Panc1 (cell line): ENCODE measurements at regions not wholly inside any gene's neighbourhood (a gene's known extent, or its start where the extent isn't known, plus 50 kb on each side); places are given as distances from the start of the nearest gene placed in this dataset.

Experiments used
- CTCF ChIP-seq: fragments of 450-650 bp; IDR thresholded peaks from 2 replicates; pipeline ENCODE4 v1.5.1; 2017; ENCODE audit warnings: mild to moderate bottlenecking
- POLR2AphosphoS5 ChIP-seq: IDR thresholded peaks from 2 replicates; pipeline ENCODE4 v1.6.1; 2012; ENCODE audit warnings: mild to moderate bottlenecking, low read depth, low read length, moderate library complexity
- SIN3A ChIP-seq: IDR thresholded peaks from 2 replicates; pipeline ENCODE4 v1.6.1; 2012; ENCODE audit warnings: low read depth, mild to moderate bottlenecking, low read length, moderate library complexity, borderline replicate concordance; ENCODE audit not compliant: insufficient read depth

- no peak for TF ChIP-seq POLR2AphosphoS5
- no peak for TF ChIP-seq CTCF
- TF ChIP-seq SIN3A, result no peak
Measured at GRCh38 chr3:117788506-117788905, 1078.9 kb downstream of the TUSC7 start.
